SK-N-SH (cell line): ENCODE measurements at regions not wholly inside any gene's neighbourhood (a gene's known extent, or its start where the extent isn't known, plus 50 kb on each side); places are given as distances from the start of the nearest gene placed in this dataset.

Experiments
- CTCF ChIA-PET: fragments of 300-600, 350-600 bp; formaldehyde crosslinking; extraction: SDS; loops from one replicate; lab custom pipeline; 2021; lab: Yijun Ruan, JAX
- POLR2A ChIA-PET: fragments of 350-600 bp; sonication (Branson Sonifier 250); formaldehyde crosslinking; extraction: SDS; loops from one replicate; lab custom pipeline; 2020; ENCODE audit warnings: antibody characterized with exemption, inconsistent platforms; lab: Yijun Ruan, JAX
- DNase-seq: peaks from one replicate; pipeline ENCODE4 v3.0.0; 2012
- H2AFZ ChIP-seq: fragments of 200-600 bp; sonication (generic); 2 replicates; pipeline ENCODE4 v1.8.1; 2016; ENCODE audit warnings: antibody characterized with exemption, mild to moderate bottlenecking, low read depth
- H3F3A ChIP-seq: fragments of 200-600 bp; sonication (generic); replicated peaks from 2 replicates; pipeline ENCODE3; 2016; ENCODE audit warnings: antibody characterized with exemption, mild to moderate bottlenecking; ENCODE audit not compliant: insufficient read depth
- H3K27ac ChIP-seq, 2 experiments: fragments of 200-500 bp in 1 of 2; fragments of 200-600 bp in 1 of 2; sonication (Bioruptor generic) in 1 of 2; sonication (generic), shearing (Covaris generic) in 1 of 2; 2 replicates each; pipeline versions ENCODE4 v1.5.1 to v1.6.1; 2014 to 2016; ENCODE audit warnings: low read depth in 2 of 2, inconsistent platforms in 1 of 2, low read length in 1 of 2, mild to moderate bottlenecking in 1 of 2, mixed read lengths in 1 of 2
- H3K27me3 ChIP-seq: fragments of 200-600 bp; sonication (generic), shearing (Covaris generic); 2 replicates; pipeline ENCODE4 v1.6.1; 2016; ENCODE audit warnings: mixed run types; ENCODE audit not compliant: insufficient read depth
- H3K36me3 ChIP-seq, 2 experiments: fragments of 200-500 bp in 1 of 2; fragments of 200-600 bp in 1 of 2; sonication (Bioruptor generic) in 1 of 2; sonication (generic) in 1 of 2; replicated peaks in 1 of 2; 2 replicates each; pipeline versions ENCODE3 to v1.5.1; 2014 to 2016; ENCODE audit warnings: low read length in 1 of 2, mild to moderate bottlenecking in 1 of 2; ENCODE audit not compliant: insufficient read depth in 2 of 2, control insufficient read depth in 1 of 2
- H3K4me1 ChIP-seq, 2 experiments: fragments of 200-500 bp in 1 of 2; fragments of 200-600 bp in 1 of 2; sonication (Bioruptor generic) in 1 of 2; sonication (generic), shearing (Covaris generic) in 1 of 2; 2 replicates each; pipeline versions ENCODE4 v1.5.1 to v1.6.1; 2014 to 2016; ENCODE audit warnings: low read depth in 1 of 2, low read length in 1 of 2, mixed run types in 1 of 2; ENCODE audit not compliant: insufficient read depth in 2 of 2, control insufficient read depth in 1 of 2
- H3K4me2 ChIP-seq: fragments of 200-600 bp; sonication (generic), shearing (Covaris generic); 2 replicates; pipeline ENCODE4 v1.6.1; 2017; ENCODE audit warnings: mixed run types
- H3K4me3 ChIP-seq, 2 experiments: fragments of 200-500 bp in 1 of 2; fragments of 200-600 bp in 1 of 2; sonication (Bioruptor generic) in 1 of 2; sonication (generic), shearing (Covaris generic) in 1 of 2; 2 replicates each; pipeline versions ENCODE4 v1.5.1 to v1.8.1; 2014 to 2016; ENCODE audit warnings: low read depth in 2 of 2, inconsistent platforms in 1 of 2, low read length in 1 of 2, mild to moderate bottlenecking in 1 of 2, mixed read lengths in 1 of 2, moderate library complexity in 1 of 2
- H3K79me2 ChIP-seq: fragments of 200-600 bp; sonication (generic); 2 replicates; pipeline ENCODE4 v1.8.1; 2017; ENCODE audit warnings: mild to moderate bottlenecking; ENCODE audit not compliant: insufficient read depth
- H3K9ac ChIP-seq: fragments of 200-600 bp; sonication (generic); 2 replicates; pipeline ENCODE4 v1.6.1; 2017; ENCODE audit warnings: mixed run types
- H3K9me2 ChIP-seq: fragments of 200-600 bp; sonication (generic); 2 replicates; pipeline ENCODE4 v1.6.1; 2017; ENCODE audit warnings: mixed run types
- H3K9me3 ChIP-seq: fragments of 200-600 bp; sonication (generic); 2 replicates; pipeline ENCODE4 v1.6.1; 2017; ENCODE audit warnings: mixed run types, mild to moderate bottlenecking, moderate library complexity
- H4K20me1 ChIP-seq: fragments of 200-600 bp; sonication (generic); 2 replicates; pipeline ENCODE4 v1.6.1; 2017; ENCODE audit warnings: mild to moderate bottlenecking, mixed run types; ENCODE audit not compliant: insufficient read depth
- EZH2phosphoT487 ChIP-seq: fragments of 200-600 bp; sonication (generic); IDR thresholded peaks from 2 replicates; pipeline ENCODE4 v1.6.1; 2017; ENCODE audit warnings: low read depth, mixed run types, mild to moderate bottlenecking, antibody characterized with exemption, moderate library complexity, borderline replicate concordance
- FOSL2 ChIP-seq: IDR thresholded peaks from 2 replicates; pipeline ENCODE4 v1.4.0; 2012; ENCODE audit warnings: low read depth, mild to moderate bottlenecking, moderate library complexity, borderline replicate concordance
- JUND ChIP-seq: IDR thresholded peaks from 2 replicates; pipeline ENCODE4 v1.4.0; 2012
- MXI1 ChIP-seq: IDR thresholded peaks from 2 replicates; pipeline ENCODE4 v1.6.1; 2012; ENCODE audit warnings: mild to moderate bottlenecking, low read depth, low read length, improper control_type of control experiment
- NRF1 ChIP-seq: IDR thresholded peaks from 2 replicates; pipeline ENCODE4 v1.6.1; 2012; ENCODE audit warnings: low read depth, mild to moderate bottlenecking, low read length
- RCOR1 ChIP-seq: fragments of 150-350 bp; IDR thresholded peaks from 2 replicates; pipeline ENCODE4 v1.6.1; 2017; ENCODE audit warnings: antibody characterized with exemption, low read length
- TAF1 ChIP-seq: IDR thresholded peaks from 2 replicates; pipeline ENCODE4 v1.6.1; 2012; ENCODE audit warnings: low read depth, mild to moderate bottlenecking, low read length, moderate library complexity, borderline replicate concordance
- TCF12 ChIP-seq: IDR thresholded peaks from 2 replicates; pipeline ENCODE4 v1.4.0; 2012
- TEAD4 ChIP-seq: IDR thresholded peaks from 2 replicates; pipeline ENCODE4 v1.4.0; 2012; ENCODE audit warnings: mild to moderate bottlenecking, borderline replicate concordance; ENCODE audit not compliant: insufficient read depth
- USF1 ChIP-seq: IDR thresholded peaks from 2 replicates; pipeline ENCODE4 v1.4.0; 2012; ENCODE audit warnings: low read depth, borderline replicate concordance
- WGBS: methylation state at CpG from one replicate; pipeline ENCODE4 v1.1.6; 2017; ENCODE audit warnings: low lambda C conversion rate; 5-methylcytosine and 5-hydroxymethylcytosine counted together
- TF ChIP-seq, protein P1 (sequence below): IDR thresholded peaks from 2 replicates; pipeline ENCODE4 v1.4.0; 2012; ENCODE audit warnings: low read depth, borderline replicate concordance
- TF ChIP-seq, protein P2 (sequence below): IDR thresholded peaks from 2 replicates; pipeline ENCODE4; 2012

- no peak for TF ChIP-seq JUND
- H3K27ac ChIP-seq, result no peak overlapping the region
- H3K79me2 ChIP-seq, result no peaks in the 10 kb centered on the region
- WGBS, result 1% methylated on average over 7 of the region's 7 CpGs
- peaks cover 28% of the 10 kb centered on the region for H3K27me3 ChIP-seq
- no peaks in the 10 kb centered on the region for H3K9me3 ChIP-seq
- H3K4me1 ChIP-seq, result no peaks in the 10 kb centered on the region
- POLR2A ChIA-PET, result no interaction called here
- H3K9me2 ChIP-seq, result no peaks in the 10 kb centered on the region
- DNase-seq, result no peak
- H3F3A ChIP-seq, result no peaks in the 10 kb centered on the region
- no peak overlapping the region for H3K9ac ChIP-seq
- H3K4me2 ChIP-seq, result no peak overlapping the region
- no peak overlapping the region for H3K4me3 ChIP-seq
- H4K20me1 ChIP-seq, result no peaks in the 10 kb centered on the region
- CTCF ChIA-PET, result interaction anchor here (1.6 kb wide), 1 partner anchor 514 kb away, joined by 6 read pairs; no protein-coding TSS in a partner anchor
- no peak overlapping the region for H2AFZ ChIP-seq
- H3K36me3 ChIP-seq, result no peaks in the 10 kb centered on the region
Measured at GRCh38 chr20:57065646-57066045, 200.8 kb downstream of the BMP7 start.

GRCh38 chr20:57066126-57066900, 200.1 kb downstream of the BMP7 start:
- Histone ChIP-seq H3K9me2 (no peaks in the 10 kb centered on the region), H3K27ac (no peak overlapping the region), H3K27me3 (peaks cover 26% of the 10 kb centered on the region), H3K79me2 (no peaks in the 10 kb centered on the region), H3K4me3 (no peak overlapping the region), H2AFZ (no peak overlapping the region), H3K4me1 (peaks cover 0 to 2% of the 10 kb centered on the region in 2 experiments; a peak in 1 of 4 replicates), H4K20me1 (no peaks in the 10 kb centered on the region), H3K4me2 (no peak overlapping the region), H3F3A (no peaks in the 10 kb centered on the region), H3K9me3 (no peaks in the 10 kb centered on the region), H3K9ac (no peak overlapping the region)
- 25% methylated on average over 8 of the region's 11 CpGs for WGBS
- TF ChIP-seq TEAD4 (no peak), USF1 (no peak), EZH2phosphoT487 (no peak), NRF1 (no peak), RCOR1 (no peak), FOSL2 (no peak), TCF12 (no peak), MXI1 (no peak), TAF1 (no peak)
- TF ChIP-seq, protein P1, sequence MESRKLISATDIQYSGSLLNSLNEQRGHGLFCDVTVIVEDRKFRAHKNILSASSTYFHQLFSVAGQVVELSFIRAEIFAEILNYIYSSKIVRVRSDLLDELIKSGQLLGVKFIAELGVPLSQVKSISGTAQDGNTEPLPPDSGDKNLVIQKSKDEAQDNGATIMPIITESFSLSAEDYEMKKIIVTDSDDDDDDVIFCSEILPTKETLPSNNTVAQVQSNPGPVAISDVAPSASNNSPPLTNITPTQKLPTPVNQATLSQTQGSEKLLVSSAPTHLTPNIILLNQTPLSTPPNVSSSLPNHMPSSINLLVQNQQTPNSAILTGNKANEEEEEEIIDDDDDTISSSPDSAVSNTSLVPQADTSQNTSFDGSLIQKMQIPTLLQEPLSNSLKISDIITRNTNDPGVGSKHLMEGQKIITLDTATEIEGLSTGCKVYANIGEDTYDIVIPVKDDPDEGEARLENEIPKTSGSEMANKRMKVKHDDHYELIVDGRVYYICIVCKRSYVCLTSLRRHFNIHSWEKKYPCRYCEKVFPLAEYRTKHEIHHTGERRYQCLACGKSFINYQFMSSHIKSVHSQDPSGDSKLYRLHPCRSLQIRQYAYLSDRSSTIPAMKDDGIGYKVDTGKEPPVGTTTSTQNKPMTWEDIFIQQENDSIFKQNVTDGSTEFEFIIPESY, result no peak
- TF ChIP-seq, protein P2, sequence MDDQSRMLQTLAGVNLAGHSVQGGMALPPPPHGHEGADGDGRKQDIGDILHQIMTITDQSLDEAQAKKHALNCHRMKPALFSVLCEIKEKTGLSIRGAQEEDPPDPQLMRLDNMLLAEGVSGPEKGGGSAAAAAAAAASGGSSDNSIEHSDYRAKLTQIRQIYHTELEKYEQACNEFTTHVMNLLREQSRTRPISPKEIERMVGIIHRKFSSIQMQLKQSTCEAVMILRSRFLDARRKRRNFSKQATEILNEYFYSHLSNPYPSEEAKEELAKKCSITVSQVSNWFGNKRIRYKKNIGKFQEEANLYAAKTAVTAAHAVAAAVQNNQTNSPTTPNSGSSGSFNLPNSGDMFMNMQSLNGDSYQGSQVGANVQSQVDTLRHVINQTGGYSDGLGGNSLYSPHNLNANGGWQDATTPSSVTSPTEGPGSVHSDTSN, result no peak
- TF ChIP-seq, all 33 proteins: peak for 0
- CTCF ChIA-PET, result interaction anchor here (1.6 kb wide), 1 partner anchor 515 kb away, joined by 6 read pairs; no protein-coding TSS in a partner anchor
- POLR2A ChIA-PET, result no interaction called here
- no peaks in the 10 kb centered on the region for H3K36me3 ChIP-seq
- DNase-seq, result no peak
